ENCODE measurements at regions not wholly inside any gene's neighbourhood (a gene's known extent, or its start where the extent isn't known, plus 50 kb on each side); places are given as distances from the start of the nearest gene placed in this dataset.
"Not testable (repeated sequence)": the region's sequence is repeated elsewhere in the genome, so short reads cannot be mapped to it uniquely, and the experiment has no call there.

- H3K9ac ChIP-seq (ENCODE audit: low read depth, low read length, poor library complexity, severe bottlenecking) = not testable (repeated sequence)
Measured at GRCh38 chr10:108599317-108599716, 1324.0 kb downstream of the XPNPEP1 start.

GRCh38 chr10:108598831-108599230 lies 1324.5 kb downstream of the XPNPEP1 start:
- no peak overlapping the region for H2AFZ ChIP-seq (ENCODE audit: low read length)
- H3K4me1 ChIP-seq (ENCODE audit: insufficient read depth, low read length, poor library complexity, severe bottlenecking) = no peaks in the 10 kb centered on the region
- no peaks in the 10 kb centered on the region for H3K9me3 ChIP-seq (ENCODE audit: insufficient read depth, low read depth, low read length)
- H3K27me3 ChIP-seq (ENCODE audit: insufficient read depth, low read length, poor library complexity, severe bottlenecking) = no peaks in the 10 kb centered on the region
- H3K9ac ChIP-seq (ENCODE audit: low read depth, low read length, poor library complexity, severe bottlenecking) = no peak overlapping the region
- no peak overlapping the region for H3K4me2 ChIP-seq (ENCODE audit: low read depth, low read length, poor library complexity, severe bottlenecking)
- no peaks in the 10 kb centered on the region for H4K20me1 ChIP-seq (ENCODE audit: insufficient read depth, low read length, poor library complexity, severe bottlenecking)
- no peaks in the 10 kb centered on the region for H3F3A ChIP-seq (ENCODE audit: low read depth)
- no peaks in the 10 kb centered on the region for H3K9me2 ChIP-seq (replicated peaks; ENCODE audit: low read depth, low read length)
- no peaks in the 10 kb centered on the region for H3K36me3 ChIP-seq (ENCODE audit: insufficient read depth, low read length)
- TF ChIP-seq CTCF (conservative IDR thresholded peaks at IDR 0.05; ENCODE audit: low read length) = no peak
- TF ChIP-seq EZH2phosphoT487 (IDR thresholded peaks at IDR 0.05; ENCODE audit: borderline replicate concordance) = no peak
- no peaks in the 10 kb centered on the region for H3K79me2 ChIP-seq (ENCODE audit: insufficient read depth, low read length)
- no peak overlapping the region for H3K4me3 ChIP-seq (ENCODE audit: low read length, poor library complexity, severe bottlenecking)

More at GRCh38 chr10:108599317-108599716, 1324.0 kb downstream of the XPNPEP1 start:
- not testable (repeated sequence) for H3K36me3 ChIP-seq (ENCODE audit: insufficient read depth, low read length); H3K4me3 ChIP-seq (ENCODE audit: low read length, poor library complexity, severe bottlenecking); H3K9me3 ChIP-seq (ENCODE audit: insufficient read depth, low read depth, low read length); H3K4me2 ChIP-seq (ENCODE audit: low read depth, low read length, poor library complexity, severe bottlenecking); H3K27me3 ChIP-seq (ENCODE audit: insufficient read depth, low read length, poor library complexity, severe bottlenecking); H3K79me2 ChIP-seq (ENCODE audit: insufficient read depth, low read length); H3F3A ChIP-seq (ENCODE audit: low read depth); H3K9me2 ChIP-seq (replicated peaks; ENCODE audit: low read depth, low read length); H3K4me1 ChIP-seq (ENCODE audit: insufficient read depth, low read length, poor library complexity, severe bottlenecking); H2AFZ ChIP-seq (ENCODE audit: low read length); H4K20me1 ChIP-seq (ENCODE audit: insufficient read depth, low read length, poor library complexity, severe bottlenecking)

- Histone ChIP-seq H3K9ac (ENCODE audit: low read depth, low read length, poor library complexity, severe bottlenecking) (no peak overlapping the region), H3K4me3 (ENCODE audit: low read length, poor library complexity, severe bottlenecking) (no peak overlapping the region), H3K9me3 (ENCODE audit: insufficient read depth, low read depth, low read length) (no peaks in the 10 kb centered on the region), H3K4me1 (ENCODE audit: insufficient read depth, low read length, poor library complexity, severe bottlenecking) (no peaks in the 10 kb centered on the region), H2AFZ (ENCODE audit: low read length) (no peak overlapping the region), H3K36me3 (ENCODE audit: insufficient read depth, low read length) (no peaks in the 10 kb centered on the region), H3F3A (ENCODE audit: low read depth) (no peaks in the 10 kb centered on the region), H3K9me2 (replicated peaks; ENCODE audit: low read depth, low read length) (no peaks in the 10 kb centered on the region), H3K79me2 (ENCODE audit: insufficient read depth, low read length) (no peaks in the 10 kb centered on the region), H4K20me1 (ENCODE audit: insufficient read depth, low read length, poor library complexity, severe bottlenecking) (no peaks in the 10 kb centered on the region), H3K4me2 (ENCODE audit: low read depth, low read length, poor library complexity, severe bottlenecking) (no peak overlapping the region), H3K27me3 (ENCODE audit: insufficient read depth, low read length, poor library complexity, severe bottlenecking) (no peaks in the 10 kb centered on the region)
- TF ChIP-seq CTCF (conservative IDR thresholded peaks at IDR 0.05; ENCODE audit: low read length) (no peak), EZH2phosphoT487 (IDR thresholded peaks at IDR 0.05; ENCODE audit: borderline replicate concordance) (no peak)
Measured at GRCh38 chr10:108598320-108598695, 1325.0 kb downstream of the XPNPEP1 start.

- Histone ChIP-seq H4K20me1 (ENCODE audit: insufficient read depth, low read length, poor library complexity, severe bottlenecking) (no peaks in the 10 kb centered on the region), H3K27me3 (ENCODE audit: insufficient read depth, low read length, poor library complexity, severe bottlenecking) (no peaks in the 10 kb centered on the region), H3K9me3 (ENCODE audit: insufficient read depth, low read depth, low read length) (no peaks in the 10 kb centered on the region), H3K36me3 (ENCODE audit: insufficient read depth, low read length) (no peaks in the 10 kb centered on the region), H3K4me2 (ENCODE audit: low read depth, low read length, poor library complexity, severe bottlenecking) (no peak overlapping the region), H3K79me2 (ENCODE audit: insufficient read depth, low read length) (no peaks in the 10 kb centered on the region), H3F3A (ENCODE audit: low read depth) (no peaks in the 10 kb centered on the region), H3K9ac (ENCODE audit: low read depth, low read length, poor library complexity, severe bottlenecking) (no peak overlapping the region), H3K9me2 (replicated peaks; ENCODE audit: low read depth, low read length) (no peaks in the 10 kb centered on the region), H2AFZ (ENCODE audit: low read length) (no peak overlapping the region), H3K4me3 (ENCODE audit: low read length, poor library complexity, severe bottlenecking) (no peak overlapping the region), H3K4me1 (ENCODE audit: insufficient read depth, low read length, poor library complexity, severe bottlenecking) (no peaks in the 10 kb centered on the region)
- TF ChIP-seq CTCF (conservative IDR thresholded peaks at IDR 0.05; ENCODE audit: low read length) (no peak), EZH2phosphoT487 (IDR thresholded peaks at IDR 0.05; ENCODE audit: borderline replicate concordance) (no peak)
Measured at GRCh38 chr10:108597657-108598319, 1325.5 kb downstream of the XPNPEP1 start.

All from Loucy (cell line).